ENCODE measurements at regions not wholly inside any gene's neighbourhood (a gene's known extent, or its start where the extent isn't known, plus 50 kb on each side); places are given as distances from the start of the nearest gene placed in this dataset.
"Not testable (repeated sequence)": the region's sequence is repeated elsewhere in the genome, so short reads cannot be mapped to it uniquely, and the experiment has no call there.

DNA sequence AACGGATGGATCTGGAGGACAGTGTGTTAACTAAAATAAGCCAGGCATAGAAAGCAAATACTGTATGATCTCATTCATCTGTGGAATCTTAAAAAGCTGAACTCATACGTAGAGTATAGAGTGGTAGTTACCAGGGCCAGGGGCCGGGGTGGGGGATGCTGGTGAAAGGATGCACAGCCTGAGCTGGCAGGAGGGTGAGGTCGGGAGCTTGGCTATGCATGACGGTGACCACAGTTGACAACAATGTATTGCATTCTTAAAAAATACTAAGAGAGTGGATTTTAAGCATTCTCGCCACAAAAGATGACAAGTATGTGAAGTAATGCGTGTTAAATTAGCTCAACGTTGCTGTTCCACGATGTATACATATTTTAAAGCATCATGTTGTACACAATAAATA, 351.3 kb downstream of the TMEM121 start:
- Mint-ChIP-seq H3K9me3 (ENCODE audit: insufficient read depth) (no peaks in the 10 kb centered on the region), H3K27me3 (ENCODE audit: low read depth) (peaks cover 33% of the 10 kb centered on the region), H3K36me3 (ENCODE audit: low read depth) (peaks cover 1% of the 10 kb centered on the region), H3K27ac (no peak overlapping the region), H3K4me1 (ENCODE audit: low read depth) (peaks cover 6% of the 10 kb centered on the region), H3K4me3 (no peak overlapping the region)
- DNase-seq (no peak), ATAC-seq (no peak)
- ChIA-PET CTCF (no interaction called here), POLR2A (no interaction called here)

DNA sequence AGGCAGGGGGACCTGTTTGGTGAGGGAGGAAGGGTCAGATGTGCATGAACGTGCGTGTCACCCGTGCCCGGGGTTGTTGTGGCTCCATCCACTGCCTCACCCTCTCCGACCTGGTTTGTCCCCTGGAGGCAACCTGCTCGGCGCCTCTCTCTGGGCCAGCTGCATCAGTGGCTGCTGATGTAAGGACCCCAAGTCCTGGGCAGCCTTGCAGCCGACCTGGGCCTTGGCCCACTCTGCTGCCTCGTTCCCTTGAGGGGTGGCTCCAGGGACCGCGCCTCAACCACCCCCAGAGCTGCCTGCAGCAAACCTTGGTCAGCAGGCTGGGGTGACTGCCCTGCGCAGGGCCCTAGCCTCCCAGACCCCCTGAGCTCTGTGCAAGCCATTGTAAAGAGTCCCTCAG, 351.7 kb downstream of the TMEM121 start:
- peaks cover 28% of the 10 kb centered on the region for H3K27me3 Mint-ChIP-seq (ENCODE audit: low read depth)
- H3K36me3 Mint-ChIP-seq (ENCODE audit: low read depth) = peaks cover 1% of the 10 kb centered on the region
- DNase-seq (no peak), ATAC-seq (no peak)
- ChIA-PET CTCF (no interaction called here), POLR2A (no interaction called here)
- no peak overlapping the region for H3K4me3 Mint-ChIP-seq
- H3K4me1 Mint-ChIP-seq (ENCODE audit: low read depth) = peaks cover 6% of the 10 kb centered on the region
- H3K9me3 Mint-ChIP-seq (ENCODE audit: insufficient read depth) = no peaks in the 10 kb centered on the region
- H3K27ac Mint-ChIP-seq = no peak overlapping the region

DNA sequence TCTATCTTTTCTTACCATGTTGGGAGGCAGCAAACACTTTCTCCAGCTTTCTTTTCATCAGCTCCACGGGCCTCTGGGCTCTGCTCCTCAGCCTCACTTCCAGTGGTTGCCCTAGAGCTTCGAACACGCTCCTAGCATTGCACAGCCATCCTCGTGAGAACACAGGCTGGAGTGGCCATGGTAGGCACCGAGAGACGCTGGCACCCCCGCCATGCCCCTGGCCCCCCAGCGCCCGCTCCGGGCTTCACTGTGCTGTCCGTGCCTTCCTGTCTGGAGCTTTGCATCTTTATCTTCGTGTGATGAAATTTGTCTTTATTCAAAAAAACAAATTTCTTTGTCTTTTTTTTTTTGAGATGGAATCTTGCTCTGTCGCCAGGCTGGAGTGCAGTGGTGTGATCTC, 352.2 kb downstream of the TMEM121 start:
- ATAC-seq (no peak), DNase-seq (no peak)
- H3K4me1 Mint-ChIP-seq (ENCODE audit: low read depth) = peaks cover 6% of the 10 kb centered on the region
- H3K36me3 Mint-ChIP-seq (ENCODE audit: low read depth) = peaks cover 1% of the 10 kb centered on the region
- ChIA-PET POLR2A (no interaction called here), CTCF (no interaction called here)
- no peak overlapping the region for H3K27ac Mint-ChIP-seq
- H3K27me3 Mint-ChIP-seq (ENCODE audit: low read depth) = peaks cover 25% of the 10 kb centered on the region
- H3K9me3 Mint-ChIP-seq (ENCODE audit: insufficient read depth) = no peaks in the 10 kb centered on the region
- H3K4me3 Mint-ChIP-seq = no peak overlapping the region

DNA sequence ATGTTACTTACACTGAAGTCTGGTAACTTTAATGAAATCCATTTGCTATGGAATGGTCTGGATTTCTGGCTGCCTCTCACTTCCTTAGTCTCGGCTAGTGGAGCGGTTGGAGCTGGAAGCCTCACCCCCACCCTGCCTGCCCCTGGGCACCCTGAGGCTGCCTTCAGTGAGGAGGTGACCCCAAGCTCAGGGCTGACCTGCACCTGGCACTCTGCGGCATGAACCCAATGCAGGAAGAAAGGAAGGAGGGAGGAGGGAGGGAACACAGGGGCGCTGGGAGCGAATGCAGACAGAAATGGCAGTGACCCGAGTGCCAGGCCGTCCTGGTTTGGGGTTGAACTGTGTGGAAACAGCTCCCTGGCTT, 353.1 kb downstream of the TMEM121 start:
- no peaks in the 10 kb centered on the region for H3K36me3 Mint-ChIP-seq (ENCODE audit: low read depth)
- peaks cover 18% of the 10 kb centered on the region for H3K27me3 Mint-ChIP-seq (ENCODE audit: low read depth)
- peaks cover 6% of the 10 kb centered on the region for H3K4me1 Mint-ChIP-seq (ENCODE audit: low read depth)
- H3K4me3 Mint-ChIP-seq = no peak overlapping the region
- CTCF ChIA-PET = no interaction called here
- DNase-seq = no peak
- peak overlapping the region; percentile 77 for H3K27ac Mint-ChIP-seq
- no peak for ATAC-seq
- POLR2A ChIA-PET = no interaction called here
- H3K9me3 Mint-ChIP-seq (ENCODE audit: insufficient read depth) = no peaks in the 10 kb centered on the region

- POLR2A ChIA-PET = no interaction called here
- no peak overlapping the region for H3K4me3 Mint-ChIP-seq
These were observed 353.6 kb downstream of the TMEM121 start for GRCh38 chr14:105879867-105880561.

GRCh38 chr14:105880616-105881015, 354.2 kb downstream of the TMEM121 start:
- ChIA-PET POLR2A (interaction anchor here (0.9 kb wide), 1 partner anchor 20 kb away, joined by 3 read pairs; no protein-coding TSS in a partner anchor), CTCF (no interaction called here)
- DNase-seq = no peak
- no peaks in the 10 kb centered on the region for H3K36me3 Mint-ChIP-seq (ENCODE audit: low read depth)
- H3K27me3 Mint-ChIP-seq (ENCODE audit: low read depth) = peaks cover 11% of the 10 kb centered on the region
- ATAC-seq = no peak
- H3K4me1 Mint-ChIP-seq (ENCODE audit: low read depth) = peaks cover 6% of the 10 kb centered on the region
- no peak overlapping the region for H3K4me3 Mint-ChIP-seq
- H3K27ac Mint-ChIP-seq = peak overlapping the region; percentile 34
- no peaks in the 10 kb centered on the region for H3K9me3 Mint-ChIP-seq (ENCODE audit: insufficient read depth)

More at GRCh38 chr14:105879867-105880561, 353.6 kb downstream of the TMEM121 start:
- Mint-ChIP-seq H3K27me3 (ENCODE audit: low read depth) (peaks cover 15% of the 10 kb centered on the region), H3K27ac (peak overlapping the region; percentile 77), H3K9me3 (ENCODE audit: insufficient read depth) (no peaks in the 10 kb centered on the region), H3K36me3 (ENCODE audit: low read depth) (no peaks in the 10 kb centered on the region), H3K4me1 (ENCODE audit: low read depth) (peaks cover 6% of the 10 kb centered on the region)
- ATAC-seq (peak; percentile 24), DNase-seq (no peak)
- CTCF ChIA-PET = no interaction called here

- Mint-ChIP-seq H3K9me3 (ENCODE audit: insufficient read depth) (no peaks in the 10 kb centered on the region), H3K27ac (no peak overlapping the region), H3K4me3 (no peak overlapping the region), H3K36me3 (ENCODE audit: low read depth) (no peaks in the 10 kb centered on the region), H3K27me3 (ENCODE audit: low read depth) (peaks cover 4% of the 10 kb centered on the region), H3K4me1 (ENCODE audit: low read depth) (peaks cover 6% of the 10 kb centered on the region)
- ChIA-PET CTCF (no interaction called here), POLR2A (interaction anchor here (0.9 kb wide), 1 partner anchor 20 kb away, joined by 3 read pairs; no protein-coding TSS in a partner anchor)
- DNase-seq (no peak), ATAC-seq (no peak)
These were observed 354.9 kb downstream of the TMEM121 start for GRCh38 chr14:105881021-105881930.

DNA sequence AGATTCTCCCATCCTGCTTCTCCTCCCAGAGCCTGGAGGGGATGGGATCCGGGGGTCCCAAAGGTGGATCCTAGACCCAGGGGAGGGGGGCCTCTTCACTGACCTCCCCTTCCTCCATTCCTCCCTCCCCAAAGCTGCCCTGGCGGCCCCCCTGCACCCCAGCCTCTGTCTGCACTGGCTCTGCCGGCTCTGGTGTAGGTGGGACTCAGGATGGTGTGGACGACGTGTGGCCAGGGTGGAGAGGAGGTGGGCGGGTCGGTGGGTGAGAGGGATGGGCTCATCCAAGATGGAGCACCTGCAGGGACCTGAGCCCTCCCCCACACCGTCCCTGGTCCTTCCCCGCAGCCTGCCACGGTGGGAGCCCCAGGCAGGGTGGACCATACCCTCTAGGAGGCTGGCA, 355.6 kb downstream of the TMEM121 start:
- H3K4me1 Mint-ChIP-seq (ENCODE audit: low read depth); H3K27ac Mint-ChIP-seq; POLR2A ChIA-PET; H3K36me3 Mint-ChIP-seq (ENCODE audit: low read depth); CTCF ChIA-PET; DNase-seq; H3K4me3 Mint-ChIP-seq; H3K9me3 Mint-ChIP-seq (ENCODE audit: insufficient read depth); H3K27me3 Mint-ChIP-seq (ENCODE audit: low read depth); ATAC-seq: not testable (repeated sequence)

GRCh38 chr14:105882626-105883025, 356.2 kb downstream of the TMEM121 start:
- Mint-ChIP-seq H3K27ac (no peak overlapping the region), H3K4me1 (ENCODE audit: low read depth) (peaks cover 6% of the 10 kb centered on the region), H3K36me3 (ENCODE audit: low read depth) (no peaks in the 10 kb centered on the region), H3K4me3 (no peak overlapping the region), H3K9me3 (ENCODE audit: insufficient read depth) (no peaks in the 10 kb centered on the region), H3K27me3 (ENCODE audit: low read depth) (peaks cover 2% of the 10 kb centered on the region)
- DNase-seq (no peak), ATAC-seq (no peak)
- CTCF ChIA-PET = no interaction called here
- POLR2A ChIA-PET = no interaction called here

- H3K4me1 Mint-ChIP-seq (ENCODE audit: low read depth) = peaks cover 6% of the 10 kb centered on the region
- ChIA-PET POLR2A (no interaction called here), CTCF (no interaction called here)
- no peak overlapping the region for H3K27ac Mint-ChIP-seq
- no peaks in the 10 kb centered on the region for H3K9me3 Mint-ChIP-seq (ENCODE audit: insufficient read depth)
- H3K27me3 Mint-ChIP-seq (ENCODE audit: low read depth) = peaks cover 2% of the 10 kb centered on the region
- DNase-seq (no peak), ATAC-seq (no peak)
- no peaks in the 10 kb centered on the region for H3K36me3 Mint-ChIP-seq (ENCODE audit: low read depth)
- no peak overlapping the region for H3K4me3 Mint-ChIP-seq
These were observed 357.0 kb downstream of the TMEM121 start for GRCh38 chr14:105883066-105884005.

DNA sequence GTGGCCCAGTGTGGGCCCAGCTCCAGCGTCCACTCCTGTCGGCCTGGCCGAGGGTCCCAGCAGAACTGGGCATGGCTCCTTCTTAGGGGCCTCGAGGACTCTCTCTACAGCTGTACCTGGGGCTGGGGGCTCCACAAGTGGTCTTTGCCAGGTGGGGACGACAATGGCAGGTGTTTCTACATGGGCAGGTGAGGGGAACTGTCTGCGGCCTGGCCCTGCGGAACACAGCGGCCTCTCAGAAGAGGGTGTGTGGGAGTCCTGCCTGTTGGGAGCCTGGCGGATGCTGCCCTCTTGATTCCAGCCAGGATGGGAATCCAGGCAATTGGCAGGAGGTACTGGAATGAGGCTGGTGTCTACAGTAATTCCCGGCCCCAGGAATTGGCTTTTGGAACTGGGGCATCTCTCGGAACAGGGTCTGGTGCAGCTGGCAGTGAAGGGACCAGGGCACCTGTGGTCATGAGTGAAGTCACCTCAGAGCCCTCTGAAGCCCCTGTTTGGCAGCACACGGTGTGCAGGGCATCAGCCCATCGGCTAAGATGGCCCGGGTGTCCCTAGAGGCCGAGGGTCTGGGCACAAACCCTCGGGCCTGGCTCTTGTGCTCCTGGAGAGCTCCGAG, 357.9 kb downstream of the TMEM121 start:
- CTCF ChIA-PET; H3K27ac Mint-ChIP-seq; H3K4me3 Mint-ChIP-seq; POLR2A ChIA-PET; DNase-seq; ATAC-seq; H3K36me3 Mint-ChIP-seq (ENCODE audit: low read depth); H3K27me3 Mint-ChIP-seq (ENCODE audit: low read depth); H3K9me3 Mint-ChIP-seq (ENCODE audit: insufficient read depth): not testable (repeated sequence)
- H3K4me1 Mint-ChIP-seq (ENCODE audit: low read depth) = peaks cover 11% of the 10 kb centered on the region

Data from activated CD8-positive, alpha-beta T cell treated with anti-CD3 and anti-CD28 coated beads, Interleukin-2, amount 10 ng/mL, durations not matched to agents 7 days and 5 days (primary cell).